Stimulated activated naive CD8-positive, alpha-beta T cell treated with anti-CD3 and anti-CD28 coated beads, Interleukin-15, Interleukin-2, amounts not matched to agents 100 ng/mL and 50 ng/mL, for 24 hours (primary cell): ENCODE measurements at regions not wholly inside any gene's neighbourhood (a gene's known extent, or its start where the extent isn't known, plus 50 kb on each side); places are given as distances from the start of the nearest gene placed in this dataset.

Source experiments
- H3K27ac Mint-ChIP-seq: one replicate; pipeline ENCODE4 v1.8.0; 2021; ENCODE audit warnings: mild to moderate bottlenecking, mixed read lengths
- H3K27me3 Mint-ChIP-seq: one replicate; pipeline ENCODE4 v1.8.0; 2021; ENCODE audit warnings: mixed read lengths
- H3K36me3 Mint-ChIP-seq: one replicate; pipeline ENCODE4 v1.8.0; 2021; ENCODE audit warnings: low read depth, mixed read lengths
- H3K4me1 Mint-ChIP-seq: one replicate; pipeline ENCODE4 v1.8.0; 2021; ENCODE audit warnings: low read depth, mixed read lengths
- H3K4me3 Mint-ChIP-seq: one replicate; pipeline ENCODE4 v1.8.0; 2021; ENCODE audit warnings: mild to moderate bottlenecking, mixed read lengths
- H3K9me3 Mint-ChIP-seq: one replicate; pipeline ENCODE4 v1.8.0; 2021; ENCODE audit warnings: mixed read lengths

DNA sequence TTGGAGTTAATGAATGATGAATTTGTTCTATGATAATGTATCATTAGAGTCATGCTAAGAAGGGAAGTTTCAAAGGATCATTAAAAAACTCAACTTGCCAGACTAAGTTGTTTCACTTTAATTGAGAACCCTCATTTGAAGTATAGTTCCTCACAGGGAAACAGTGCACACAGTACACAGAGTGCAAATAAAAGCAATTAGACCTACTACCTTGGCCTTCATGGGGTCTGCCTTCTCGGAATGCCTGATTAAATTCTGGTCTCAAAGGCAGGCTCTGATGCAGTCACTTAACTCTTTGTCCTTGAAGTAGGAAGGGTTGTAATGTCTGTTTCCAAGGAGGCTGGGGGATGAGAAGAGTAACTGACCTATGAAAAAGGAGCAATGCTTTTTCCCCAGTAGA is 457.3 kb downstream of the TBC1D32 start:
- Mint-ChIP-seq H3K9me3 (peaks cover 12% of the 10 kb centered on the region), H3K4me3 (no peak overlapping the region), H3K36me3 (no peaks in the 10 kb centered on the region), H3K27me3 (no peaks in the 10 kb centered on the region), H3K4me1 (no peaks in the 10 kb centered on the region), H3K27ac (no peak overlapping the region)

GRCh38 chr6:120876424-120876823 is 457.9 kb downstream of the TBC1D32 start:
- Mint-ChIP-seq H3K27me3 (no peaks in the 10 kb centered on the region), H3K9me3 (peaks cover 12% of the 10 kb centered on the region), H3K36me3 (no peaks in the 10 kb centered on the region), H3K4me1 (no peaks in the 10 kb centered on the region), H3K27ac (no peak overlapping the region), H3K4me3 (no peak overlapping the region)

GRCh38 chr6:120875900-120876299 is 458.4 kb downstream of the TBC1D32 start:
- Mint-ChIP-seq H3K4me3 (no peak overlapping the region), H3K9me3 (peaks cover 12% of the 10 kb centered on the region), H3K27ac (no peak overlapping the region), H3K36me3 (no peaks in the 10 kb centered on the region), H3K27me3 (no peaks in the 10 kb centered on the region), H3K4me1 (no peaks in the 10 kb centered on the region)

DNA sequence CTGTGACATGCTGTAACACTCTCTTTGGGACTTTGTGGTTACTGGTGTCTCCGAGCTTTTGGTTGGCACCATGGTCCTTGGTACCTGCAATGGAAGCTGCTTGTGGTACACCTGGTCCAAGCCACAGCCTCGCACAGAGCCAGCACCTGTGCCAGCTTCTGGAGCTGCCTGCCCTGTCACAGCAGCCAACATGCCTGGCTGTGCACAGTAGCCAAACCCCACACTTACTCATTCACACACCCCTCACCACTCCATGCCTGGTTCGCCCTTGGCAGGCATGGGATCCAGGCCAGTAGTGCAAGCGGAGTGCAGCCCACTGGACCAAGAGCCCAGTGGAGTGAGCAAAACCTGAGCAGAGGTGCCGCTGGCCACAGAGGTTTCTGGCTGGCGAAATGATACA is 459.9 kb downstream of the TBC1D32 start:
- Mint-ChIP-seq H3K9me3 (peaks cover 9% of the 10 kb centered on the region), H3K27me3 (no peaks in the 10 kb centered on the region), H3K36me3 (no peaks in the 10 kb centered on the region), H3K27ac (no peak overlapping the region), H3K4me3 (no peak overlapping the region), H3K4me1 (no peaks in the 10 kb centered on the region)

GRCh38 chr6:120873125-120873865 is 461.0 kb downstream of the TBC1D32 start:
- no peaks in the 10 kb centered on the region for H3K36me3 Mint-ChIP-seq
- no peak overlapping the region for H3K27ac Mint-ChIP-seq
- no peaks in the 10 kb centered on the region for H3K4me1 Mint-ChIP-seq
- H3K9me3 Mint-ChIP-seq, result peaks cover 8% of the 10 kb centered on the region
- no peak overlapping the region for H3K4me3 Mint-ChIP-seq
- no peaks in the 10 kb centered on the region for H3K27me3 Mint-ChIP-seq

DNA sequence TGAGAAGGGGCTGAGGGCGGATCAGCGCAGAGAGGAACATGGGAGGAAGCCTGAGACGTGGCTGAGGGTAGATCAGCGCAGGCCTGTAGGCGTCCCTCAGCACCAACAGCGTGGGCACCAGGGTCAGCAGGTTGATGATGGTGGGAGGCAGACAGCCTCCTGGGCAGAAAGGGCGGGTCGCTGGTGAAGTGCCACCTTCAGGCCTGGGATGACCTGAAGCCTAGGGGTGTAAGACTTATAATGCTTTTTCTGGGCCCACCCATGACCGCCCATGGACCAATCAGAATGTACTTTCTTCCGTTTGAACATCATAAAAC is 462.1 kb downstream of the TBC1D32 start:
- no peaks in the 10 kb centered on the region for H3K4me1 Mint-ChIP-seq
- peaks cover 3% of the 10 kb centered on the region for H3K9me3 Mint-ChIP-seq
- no peaks in the 10 kb centered on the region for H3K36me3 Mint-ChIP-seq
- H3K4me3 Mint-ChIP-seq, result no peak overlapping the region
- H3K27me3 Mint-ChIP-seq, result no peaks in the 10 kb centered on the region
- H3K27ac Mint-ChIP-seq, result no peak overlapping the region

DNA sequence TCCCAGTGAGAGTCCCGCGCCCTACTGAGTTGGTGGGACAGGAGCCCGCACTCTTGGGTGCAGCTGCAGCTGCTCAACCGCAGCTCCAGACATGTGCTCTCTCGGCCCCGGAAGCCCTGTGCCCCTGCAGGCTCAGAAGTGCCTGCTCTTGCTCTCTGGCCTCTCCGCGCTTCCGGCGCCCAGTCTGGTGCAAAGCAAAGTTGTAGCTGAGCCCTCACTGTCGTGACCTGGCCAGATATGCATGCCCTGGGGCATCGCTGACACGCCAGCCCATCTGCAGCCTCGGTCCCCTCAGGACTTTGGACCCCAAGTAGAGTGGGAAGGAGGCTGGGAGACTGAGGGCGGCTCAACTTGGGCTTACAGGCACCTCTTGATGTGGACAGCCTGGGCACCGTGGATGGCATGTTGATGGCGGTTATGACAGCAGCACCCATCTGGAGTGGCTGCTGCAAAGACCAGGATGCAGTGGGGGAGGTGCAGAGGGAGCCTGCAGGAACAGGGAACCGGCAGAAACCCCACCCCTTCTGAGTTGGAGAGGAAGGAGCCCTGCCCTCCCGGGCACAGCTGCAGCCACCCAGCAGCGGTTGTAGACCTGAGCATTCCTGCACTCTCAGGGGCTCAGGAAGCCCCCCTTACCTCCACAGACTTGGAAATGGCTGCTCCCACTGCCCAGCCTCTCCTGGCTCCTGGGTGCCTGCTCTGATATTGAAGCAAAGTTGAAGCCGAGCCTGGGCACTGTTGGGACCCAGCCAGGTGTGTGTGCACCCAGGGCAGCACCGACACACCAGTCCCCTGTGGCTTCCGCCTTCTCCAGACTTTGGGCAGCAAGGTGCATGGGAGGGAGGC is 462.6 kb downstream of the TBC1D32 start:
- Mint-ChIP-seq H3K27ac (no peak overlapping the region), H3K9me3 (peaks cover 3% of the 10 kb centered on the region), H3K4me3 (no peak overlapping the region), H3K36me3 (no peaks in the 10 kb centered on the region), H3K27me3 (no peaks in the 10 kb centered on the region), H3K4me1 (no peaks in the 10 kb centered on the region)

GRCh38 chr6:120869397-120869796 is 464.9 kb downstream of the TBC1D32 start:
- Mint-ChIP-seq H3K4me3 (no peak overlapping the region), H3K36me3 (no peaks in the 10 kb centered on the region), H3K27ac (no peak overlapping the region), H3K27me3 (no peaks in the 10 kb centered on the region), H3K9me3 (peaks cover 3% of the 10 kb centered on the region), H3K4me1 (no peaks in the 10 kb centered on the region)

DNA sequence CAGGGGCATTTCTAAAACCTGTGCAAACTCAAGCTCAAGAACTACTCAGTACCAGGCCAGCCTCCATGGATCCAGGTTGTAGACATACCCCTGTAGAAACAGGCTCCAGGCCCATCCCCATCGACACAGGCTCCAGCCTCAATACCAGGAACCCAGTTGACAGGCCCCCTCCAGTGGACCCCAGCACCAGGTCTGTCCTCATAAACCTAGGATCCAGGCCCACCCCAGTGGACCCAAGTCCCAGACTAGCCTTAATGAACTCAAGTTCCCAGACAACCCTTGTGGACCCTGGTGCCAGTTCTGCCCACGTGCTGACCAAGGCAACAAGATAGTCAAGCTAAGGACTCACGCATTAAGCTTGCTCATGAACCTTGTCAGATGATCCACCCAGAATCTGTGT is 476.9 kb downstream of the TBC1D32 start:
- no peaks in the 10 kb centered on the region for H3K4me1 Mint-ChIP-seq
- H3K27me3 Mint-ChIP-seq, result no peaks in the 10 kb centered on the region
- H3K27ac Mint-ChIP-seq, result no peak overlapping the region
- no peak overlapping the region for H3K4me3 Mint-ChIP-seq
- no peaks in the 10 kb centered on the region for H3K9me3 Mint-ChIP-seq
- no peaks in the 10 kb centered on the region for H3K36me3 Mint-ChIP-seq

DNA sequence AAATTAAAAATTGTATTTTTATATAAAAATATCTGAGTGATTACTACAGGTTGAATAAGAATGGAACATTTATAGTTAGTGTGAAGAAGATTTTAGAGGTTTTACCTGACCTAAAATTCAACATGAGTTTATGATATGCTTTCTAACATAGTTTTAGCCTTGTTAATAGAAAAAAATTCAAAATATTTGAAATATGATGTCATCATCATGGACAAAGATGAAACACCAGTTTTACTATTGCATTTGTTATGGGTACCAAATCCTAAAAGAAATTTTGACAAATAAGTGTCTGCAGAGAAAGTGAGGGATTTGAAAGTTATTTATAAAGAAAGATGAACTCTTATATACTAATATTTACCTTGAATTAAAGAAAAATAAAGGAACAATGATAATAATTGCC is 479.7 kb downstream of the TBC1D32 start:
- H3K27ac Mint-ChIP-seq, result no peak overlapping the region
- H3K36me3 Mint-ChIP-seq, result no peaks in the 10 kb centered on the region
- no peaks in the 10 kb centered on the region for H3K27me3 Mint-ChIP-seq
- H3K4me3 Mint-ChIP-seq, result no peak overlapping the region
- no peaks in the 10 kb centered on the region for H3K9me3 Mint-ChIP-seq
- no peaks in the 10 kb centered on the region for H3K4me1 Mint-ChIP-seq

DNA sequence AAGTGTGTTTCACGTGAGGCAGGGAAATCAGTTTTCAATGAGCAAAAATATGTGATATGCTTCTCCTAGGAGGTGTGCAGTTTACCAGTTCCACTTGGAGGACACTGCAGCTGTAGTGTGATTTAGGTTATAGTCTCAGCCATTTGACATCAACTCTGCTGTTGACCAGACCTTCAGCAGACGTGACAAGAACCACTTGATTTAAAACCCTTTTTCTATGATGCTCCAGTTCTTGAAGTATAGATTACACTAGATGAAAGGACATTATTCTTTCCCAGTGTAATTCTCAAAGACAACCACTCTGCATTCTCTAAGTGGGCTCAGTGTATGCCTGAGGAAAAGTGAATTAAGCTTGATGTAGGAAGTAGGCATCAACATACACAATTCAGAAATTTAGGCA is 480.8 kb downstream of the TBC1D32 start:
- Mint-ChIP-seq H3K27me3 (no peaks in the 10 kb centered on the region), H3K27ac (no peak overlapping the region), H3K36me3 (no peaks in the 10 kb centered on the region), H3K4me1 (no peaks in the 10 kb centered on the region), H3K9me3 (no peaks in the 10 kb centered on the region), H3K4me3 (no peak overlapping the region)

- Mint-ChIP-seq H3K4me3 (no peak overlapping the region), H3K36me3 (no peaks in the 10 kb centered on the region), H3K4me1 (no peaks in the 10 kb centered on the region), H3K9me3 (no peaks in the 10 kb centered on the region), H3K27me3 (no peaks in the 10 kb centered on the region), H3K27ac (no peak overlapping the region)
Measured at GRCh38 chr6:120852293-120852849, 481.9 kb downstream of the TBC1D32 start.

DNA sequence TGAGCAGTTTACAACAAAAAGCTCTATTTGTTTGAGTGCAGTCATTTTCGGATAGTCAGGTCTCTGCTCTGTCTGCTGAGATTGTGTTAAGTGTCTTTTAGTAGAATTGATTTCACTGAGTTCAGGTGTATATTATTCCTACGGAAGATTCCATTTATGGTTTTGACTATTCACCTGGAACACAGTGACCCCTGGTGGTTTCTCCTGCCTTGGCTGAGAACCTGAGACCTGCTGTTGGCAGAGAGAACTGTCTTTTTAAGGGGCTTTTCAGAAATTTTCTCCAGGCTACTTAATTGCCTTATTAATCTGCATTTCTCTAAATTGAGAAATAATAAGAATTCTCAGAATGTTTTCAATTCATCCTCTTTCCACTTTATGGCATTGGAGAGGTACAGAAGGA is 508.0 kb downstream of the TBC1D32 start:
- Mint-ChIP-seq H3K4me3 (no peak overlapping the region), H3K4me1 (no peaks in the 10 kb centered on the region)

GRCh38 chr6:120816794-120817193 is 517.5 kb downstream of the TBC1D32 start:
- Mint-ChIP-seq H3K4me3 (no peak overlapping the region), H3K36me3 (no peaks in the 10 kb centered on the region), H3K9me3 (peaks cover 8% of the 10 kb centered on the region), H3K4me1 (no peaks in the 10 kb centered on the region), H3K27ac (no peak overlapping the region), H3K27me3 (no peaks in the 10 kb centered on the region)

More for the DNA sequence above, 508.0 kb downstream of the TBC1D32 start:
- no peaks in the 10 kb centered on the region for H3K27me3 Mint-ChIP-seq
- no peak overlapping the region for H3K27ac Mint-ChIP-seq
- no peaks in the 10 kb centered on the region for H3K36me3 Mint-ChIP-seq
- no peaks in the 10 kb centered on the region for H3K9me3 Mint-ChIP-seq

- Mint-ChIP-seq H3K4me3 (no peak overlapping the region), H3K27me3 (no peaks in the 10 kb centered on the region), H3K36me3 (no peaks in the 10 kb centered on the region), H3K27ac (no peak overlapping the region), H3K4me1 (no peaks in the 10 kb centered on the region), H3K9me3 (peaks cover 4% of the 10 kb centered on the region)
Measured at GRCh38 chr6:120805276-120805675, 529.0 kb downstream of the TBC1D32 start.
